Caco-2 (cell line): ENCODE measurements at regions not wholly inside any gene's neighbourhood (a gene's known extent, or its start where the extent isn't known, plus 50 kb on each side); places are given as distances from the start of the nearest gene placed in this dataset.
"Not testable (repeated sequence)": the region's sequence is repeated elsewhere in the genome, so short reads cannot be mapped to it uniquely, and the experiment has no call there.

Experiments used
- BruUV-seq: library from RNA; stranded (reverse); fragments of 400-500 nt; replicated peaks from 2 replicates; lab custom pipeline; 2021; lab: Mats Ljungman, UMichigan
- CTCF ChIA-PET: fragments of 300-600 bp; sonication (Branson Sonifier 250); formaldehyde crosslinking; loops from one replicate; lab custom pipeline; 2022; ENCODE audit warnings: antibody characterized with exemption; lab: Charles Lee
- POLR2A ChIA-PET: fragments of 300-600 bp; sonication (Branson Sonifier 250); formaldehyde crosslinking; loops from one replicate; lab custom pipeline; 2022; ENCODE audit warnings: antibody characterized with exemption; lab: Charles Lee
- DNase-seq, 2 experiments: peaks; one replicate each; pipeline versions ENCODE4 v3.0.0 to v3.0.0-alpha.2; 2020 to 2022
- H3K27me3 ChIP-seq: replicated peaks from 2 replicates; pipeline ENCODE4 v1.6.0; 2011; ENCODE audit warnings: low read length; ENCODE audit not compliant: control insufficient read depth, insufficient read depth
- H3K36me3 ChIP-seq: 2 replicates; pipeline ENCODE4 v1.5.1; 2011; ENCODE audit warnings: low read length; ENCODE audit not compliant: control insufficient read depth, insufficient read depth
- H3K4me1 ChIP-seq: fragments of 250-450 bp; sonication (Bioruptor Pico); 2 replicates; pipeline ENCODE4 v1.5.1; 2020; ENCODE audit warnings: mild to moderate bottlenecking
- H3K4me3 ChIP-seq: 2 replicates; pipeline ENCODE4 v1.5.1; 2011; ENCODE audit warnings: low read depth, mild to moderate bottlenecking, control low read depth, low read length
- H3K9me3 ChIP-seq: fragments of 250-450 bp; sonication (Bioruptor Pico); 2 replicates; pipeline ENCODE4 v1.5.1; 2020; ENCODE audit warnings: mild to moderate bottlenecking, moderate library complexity
- H3K27ac Mint-ChIP-seq: one replicate; pipeline ENCODE4 v1.8.0; 2022; ENCODE audit warnings: mixed read lengths; ENCODE audit not compliant: unreplicated experiment
- H3K27me3 Mint-ChIP-seq: one replicate; pipeline ENCODE4 v1.8.0; 2022; ENCODE audit warnings: mixed read lengths; ENCODE audit not compliant: insufficient read depth, unreplicated experiment
- H3K36me3 Mint-ChIP-seq: one replicate; pipeline ENCODE4 v1.8.0; 2022; ENCODE audit warnings: mild to moderate bottlenecking, mixed read lengths; ENCODE audit not compliant: insufficient read depth, unreplicated experiment
- H3K4me1 Mint-ChIP-seq: one replicate; pipeline ENCODE4 v1.8.0; 2022; ENCODE audit warnings: low read depth, mixed read lengths; ENCODE audit not compliant: unreplicated experiment
- H3K4me3 Mint-ChIP-seq: one replicate; pipeline ENCODE4 v1.8.0; 2022; ENCODE audit warnings: mild to moderate bottlenecking, moderate library complexity, mixed read lengths; ENCODE audit not compliant: unreplicated experiment
- H3K9me3 Mint-ChIP-seq: one replicate; pipeline ENCODE4 v1.8.0; 2022; ENCODE audit warnings: mixed read lengths; ENCODE audit not compliant: unreplicated experiment
- intact Hi-C: fragments of 100-400 bp; cut with micrococcal nuclease; formaldehyde crosslinking; loops from one replicate; pipeline ENCODE4 v1.10.0; 2022; ENCODE audit not compliant: unreplicated experiment

DNA sequence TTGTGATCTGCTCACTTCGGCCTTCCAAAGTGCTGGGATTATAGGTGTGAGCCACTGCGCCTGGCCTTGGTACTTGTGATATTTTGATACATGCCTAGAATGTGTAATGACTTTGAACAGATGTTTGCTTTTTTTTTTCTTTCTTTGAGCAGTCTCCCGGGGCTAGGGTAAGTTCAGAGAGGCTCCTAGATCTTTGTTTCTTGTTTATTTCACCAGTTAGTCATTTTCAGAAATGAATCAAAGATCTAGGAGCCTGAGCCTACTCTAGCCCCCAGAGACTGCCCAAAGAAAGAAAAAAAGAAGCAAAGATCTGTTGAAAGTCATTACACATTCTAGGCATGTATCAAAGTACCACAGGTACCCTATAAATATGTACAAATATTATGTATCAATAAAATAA lies 66.3 kb downstream of the NPIPB11 start:
- H3K27me3 Mint-ChIP-seq, CTCF ChIA-PET, H3K9me3 Mint-ChIP-seq, BruUV-seq, POLR2A ChIA-PET, H3K27ac Mint-ChIP-seq, H3K9me3 ChIP-seq, H3K4me1 Mint-ChIP-seq, H3K36me3 ChIP-seq, H3K4me3 Mint-ChIP-seq, DNase-seq, H3K27me3 ChIP-seq, H3K36me3 Mint-ChIP-seq, intact Hi-C loops, H3K4me3 ChIP-seq, H3K4me1 ChIP-seq: not testable (repeated sequence)

- POLR2A ChIA-PET, H3K9me3 Mint-ChIP-seq, H3K36me3 Mint-ChIP-seq, H3K36me3 ChIP-seq, H3K4me1 ChIP-seq, CTCF ChIA-PET, H3K27me3 ChIP-seq, H3K27ac Mint-ChIP-seq, intact Hi-C loops, H3K4me3 ChIP-seq, DNase-seq, H3K27me3 Mint-ChIP-seq, H3K9me3 ChIP-seq, H3K4me1 Mint-ChIP-seq, BruUV-seq, H3K4me3 Mint-ChIP-seq: not testable (repeated sequence)
Measured at GRCh38 chr16:29338821-29339700, 67.5 kb downstream of the NPIPB11 start.

DNA sequence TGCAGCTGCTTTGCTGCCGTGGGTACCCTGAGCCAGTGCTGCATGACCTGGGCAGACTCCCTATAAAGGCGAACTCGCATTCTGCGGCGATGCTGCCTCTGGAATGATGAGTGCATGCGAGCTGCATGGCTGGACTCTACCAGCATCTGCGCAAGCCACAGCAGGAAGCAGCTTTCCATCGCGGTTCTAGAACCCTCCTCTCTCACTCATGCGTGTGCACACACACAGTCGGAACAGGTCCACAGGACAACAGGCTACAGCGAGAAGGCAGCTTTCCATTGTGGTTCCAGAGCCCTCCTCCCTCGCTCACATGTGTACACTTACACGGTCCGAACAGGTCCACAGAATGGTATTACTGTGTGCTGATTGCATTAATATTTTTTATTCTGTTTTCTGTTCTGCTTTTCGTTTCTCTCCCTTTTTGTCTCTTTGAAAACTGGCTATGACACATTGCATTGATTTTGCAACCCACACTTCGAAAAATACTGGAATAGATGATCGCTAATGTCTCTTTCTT lies 69.1 kb downstream of the NPIPB11 start:
- CTCF ChIA-PET, H3K27me3 Mint-ChIP-seq, H3K4me3 ChIP-seq, H3K4me1 Mint-ChIP-seq, H3K9me3 Mint-ChIP-seq, DNase-seq, H3K36me3 Mint-ChIP-seq, POLR2A ChIA-PET, H3K27me3 ChIP-seq, intact Hi-C loops, H3K4me3 Mint-ChIP-seq, BruUV-seq, H3K9me3 ChIP-seq, H3K4me1 ChIP-seq, H3K27ac Mint-ChIP-seq, H3K36me3 ChIP-seq: not testable (repeated sequence)

DNA sequence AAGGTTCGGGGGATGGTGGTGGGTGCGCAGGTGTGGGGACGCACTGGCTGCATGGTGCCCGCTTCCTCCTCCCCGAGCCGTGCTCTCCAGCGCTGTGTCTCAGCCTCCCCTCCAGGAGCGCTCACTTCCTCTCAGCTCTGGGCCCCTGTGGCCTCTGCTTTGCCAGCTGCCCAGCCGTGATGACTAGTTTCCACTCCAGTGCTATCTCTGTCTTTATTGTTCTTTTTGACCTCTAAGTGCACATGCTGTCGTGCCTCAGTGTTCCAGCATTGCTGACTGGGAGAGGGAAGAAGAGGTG lies 71.0 kb downstream of the NPIPB11 start:
- BruUV-seq, H3K4me3 Mint-ChIP-seq, H3K4me3 ChIP-seq, H3K4me1 ChIP-seq, H3K9me3 ChIP-seq, H3K27me3 Mint-ChIP-seq, H3K9me3 Mint-ChIP-seq, H3K36me3 ChIP-seq, intact Hi-C loops, H3K4me1 Mint-ChIP-seq, H3K27me3 ChIP-seq, DNase-seq, H3K36me3 Mint-ChIP-seq, POLR2A ChIA-PET, H3K27ac Mint-ChIP-seq: not testable (repeated sequence)
- CTCF ChIA-PET = interaction anchor here (0.7 kb wide), 1 partner anchor 360 kb away, joined by 3 read pairs; no protein-coding TSS in a partner anchor

GRCh38 chr16:29334776-29335548 lies 71.5 kb downstream of the NPIPB11 start:
- H3K27ac Mint-ChIP-seq, DNase-seq, H3K4me1 ChIP-seq, H3K27me3 Mint-ChIP-seq, H3K36me3 Mint-ChIP-seq, H3K4me3 ChIP-seq, intact Hi-C loops, H3K36me3 ChIP-seq, H3K4me1 Mint-ChIP-seq, POLR2A ChIA-PET, BruUV-seq, H3K4me3 Mint-ChIP-seq, H3K27me3 ChIP-seq, H3K9me3 ChIP-seq, H3K9me3 Mint-ChIP-seq: not testable (repeated sequence)
- CTCF ChIA-PET = interaction anchor here (0.7 kb wide), 1 partner anchor 361 kb away, joined by 3 read pairs; no protein-coding TSS in a partner anchor

DNA sequence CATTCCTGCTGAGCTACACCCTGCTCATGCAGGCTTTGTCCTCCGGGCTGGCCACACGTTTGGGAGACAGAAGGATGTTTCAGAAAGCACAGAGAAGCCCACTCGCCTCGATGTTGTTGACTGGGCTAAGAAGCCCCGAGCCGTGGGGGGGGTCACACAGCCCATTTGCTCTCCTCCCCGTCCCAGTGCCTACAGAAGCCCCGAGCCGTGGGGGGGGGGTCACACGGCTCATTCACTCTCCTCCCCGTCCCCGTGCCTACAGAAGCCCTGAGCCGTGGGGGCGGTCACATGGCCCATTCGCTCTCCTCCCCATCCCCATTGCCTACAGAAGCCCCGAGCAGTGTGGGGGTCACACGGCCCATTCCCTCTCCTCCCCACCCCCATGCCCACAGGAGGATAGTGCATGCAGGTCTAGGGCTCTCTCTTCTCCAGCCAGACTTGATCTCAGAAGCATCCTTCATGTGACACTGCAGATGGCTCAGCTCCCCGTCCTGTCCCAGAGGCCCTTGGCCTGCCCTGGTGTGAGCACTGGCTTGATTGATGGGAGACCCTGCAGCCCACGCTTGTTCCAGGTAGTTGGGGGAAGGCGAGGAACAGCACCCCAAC lies 72.9 kb downstream of the NPIPB11 start:
- H3K36me3 Mint-ChIP-seq, CTCF ChIA-PET, DNase-seq, H3K27ac Mint-ChIP-seq, BruUV-seq, H3K9me3 ChIP-seq, H3K4me3 ChIP-seq, H3K27me3 Mint-ChIP-seq, POLR2A ChIA-PET, H3K9me3 Mint-ChIP-seq, H3K4me3 Mint-ChIP-seq, H3K4me1 Mint-ChIP-seq, H3K36me3 ChIP-seq, intact Hi-C loops, H3K4me1 ChIP-seq, H3K27me3 ChIP-seq: not testable (repeated sequence)
